IMR-90 (cell line): ENCODE measurements at regions not wholly inside any gene's neighbourhood (a gene's known extent, or its start where the extent isn't known, plus 50 kb on each side); places are given as distances from the start of the nearest gene placed in this dataset.

Source experiments
- ATAC-seq: fragments of 200-7000 bp; cut with Tn5 transposase; 2 replicates; pipeline ENCODE4 v1.9.1; 2020; ENCODE audit warnings: low read depth, mild to moderate bottlenecking, moderate library complexity
- BruUV-seq: library from RNA; stranded (reverse); fragments of 400-500 nt; replicated peaks from 2 replicates; lab custom pipeline; 2021; lab: Mats Ljungman, UMichigan
- CTCF ChIA-PET: fragments of 300-600 bp; formaldehyde crosslinking; extraction: SDS; loops from one replicate; lab custom pipeline; 2021; ENCODE audit warnings: antibody characterized with exemption; lab: Yijun Ruan, JAX
- POLR2A ChIA-PET: fragments of 300-600 bp; sonication (Branson Sonifier 250); formaldehyde crosslinking; loops from one replicate; lab custom pipeline; 2022; ENCODE audit warnings: antibody characterized with exemption; ENCODE audit not compliant: unreplicated experiment; lab: Charles Lee
- DNase-seq: peaks from one replicate; pipeline ENCODE4 v3.0.0; 2013
- H2AFZ ChIP-seq: replicated peaks from 2 replicates; pipeline ENCODE3; 2013; ENCODE audit warnings: low read length, mild to moderate bottlenecking; ENCODE audit not compliant: poor library complexity
- H2AK5ac ChIP-seq: 2 replicates; pipeline ENCODE4 v1.6.1; 2013; ENCODE audit warnings: low read depth, low read length, inconsistent platforms
- H2AK9ac ChIP-seq: replicated peaks from 2 replicates; pipeline ENCODE3; 2013; ENCODE audit warnings: mild to moderate bottlenecking, low read depth, low read length, moderate library complexity; ENCODE audit not compliant: poor library complexity
- H2BK120ac ChIP-seq: 2 replicates; pipeline ENCODE4 v1.6.1; 2013; ENCODE audit warnings: low read depth, low read length, inconsistent platforms
- H2BK15ac ChIP-seq: 3 replicates; pipeline ENCODE4 v1.6.1; 2013; ENCODE audit warnings: low read depth, low read length, inconsistent platforms
- H2BK20ac ChIP-seq: 2 replicates; pipeline ENCODE4 v1.6.1; 2013; ENCODE audit warnings: low read depth, mild to moderate bottlenecking, inconsistent platforms, low read length, moderate library complexity
- H2BK5ac ChIP-seq: 2 replicates; pipeline ENCODE4 v1.6.1; 2013; ENCODE audit warnings: mild to moderate bottlenecking, low read depth, low read length, inconsistent platforms; ENCODE audit not compliant: poor library complexity, severe bottlenecking
- H3K14ac ChIP-seq: replicated peaks from 2 replicates; pipeline ENCODE4 v1.6.1; 2013; ENCODE audit warnings: low read depth, low read length, inconsistent platforms
- H3K18ac ChIP-seq: 2 replicates; pipeline ENCODE4 v1.6.1; 2013; ENCODE audit warnings: low read depth, low read length, control low read depth
- H3K23ac ChIP-seq: 2 replicates; pipeline ENCODE4 v1.6.1; 2013; ENCODE audit warnings: low read depth, low read length, inconsistent platforms
- H3K27ac ChIP-seq: 2 replicates; pipeline ENCODE4 v1.5.1; 2013; ENCODE audit warnings: mild to moderate bottlenecking, control low read depth, low read length; ENCODE audit not compliant: insufficient read depth
- H3K27me3 ChIP-seq: 2 replicates; pipeline ENCODE4 v1.6.1; 2013; ENCODE audit warnings: low read length; ENCODE audit not compliant: control insufficient read depth, insufficient read depth
- H3K36me3 ChIP-seq: 2 replicates; pipeline ENCODE4 v1.6.1; 2013; ENCODE audit warnings: low read length, mixed read lengths; ENCODE audit not compliant: control insufficient read depth, insufficient read depth
- H3K4ac ChIP-seq: 2 replicates; pipeline ENCODE4 v1.6.1; 2013; ENCODE audit warnings: low read depth, low read length, inconsistent platforms
- H3K4me1 ChIP-seq: 2 replicates; pipeline ENCODE4 v1.6.1; 2013; ENCODE audit warnings: low read length, mixed read lengths; ENCODE audit not compliant: control insufficient read depth, insufficient read depth
- H3K4me2 ChIP-seq: 2 replicates; pipeline ENCODE4 v1.6.1; 2013; ENCODE audit warnings: low read depth, mild to moderate bottlenecking, control low read depth, low read length, moderate library complexity
- H3K4me3 ChIP-seq: 2 replicates; pipeline ENCODE4 v1.5.1; 2013; ENCODE audit warnings: low read depth, mild to moderate bottlenecking, control low read depth, low read length, moderate library complexity; ENCODE audit not compliant: insufficient read depth
- H3K56ac ChIP-seq: 2 replicates; pipeline ENCODE4 v1.6.1; 2013; ENCODE audit warnings: low read length, inconsistent platforms; ENCODE audit not compliant: insufficient read depth; ENCODE audit errors: extremely low read depth
- H3K79me1 ChIP-seq, 2 experiments: 2 replicates each; pipeline ENCODE4 v1.6.1; 2013; ENCODE audit warnings: low read length in 2 of 2, inconsistent platforms in 1 of 2, low read depth in 1 of 2
- H3K9ac ChIP-seq: 2 replicates; pipeline ENCODE4 v1.6.1; 2013; ENCODE audit warnings: low read depth, low read length, control low read depth
- H3K9me1 ChIP-seq: 2 replicates; pipeline ENCODE4 v1.6.1; 2013; ENCODE audit warnings: low read length, inconsistent platforms; ENCODE audit not compliant: insufficient read depth
- H3K9me3 ChIP-seq: 2 replicates; pipeline ENCODE4 v1.6.1; 2013; ENCODE audit warnings: low read length; ENCODE audit not compliant: control insufficient read depth, insufficient read depth
- H4K20me1 ChIP-seq: 2 replicates; pipeline ENCODE4 v1.6.1; 2013; ENCODE audit warnings: low read length, inconsistent platforms; ENCODE audit not compliant: insufficient read depth
- H4K5ac ChIP-seq: 2 replicates; pipeline ENCODE4 v1.6.1; 2013; ENCODE audit warnings: mild to moderate bottlenecking, low read depth, low read length, control low read depth
- H4K8ac ChIP-seq, 2 experiments: 2 replicates each; pipeline ENCODE4 v1.6.1; 2013; ENCODE audit warnings: low read depth in 2 of 2, low read length in 2 of 2, control low read depth in 1 of 2, inconsistent platforms in 1 of 2
- H4K91ac ChIP-seq: 2 replicates; pipeline ENCODE4 v1.6.1; 2013; ENCODE audit warnings: low read depth, low read length, inconsistent platforms; ENCODE audit not compliant: insufficient read depth
- BHLHE40 ChIP-seq: fragments of 150-350 bp; IDR thresholded peaks from 2 replicates; pipeline ENCODE4 v1.6.1; 2016; ENCODE audit warnings: mild to moderate bottlenecking, low read depth, low read length
- CEBPB ChIP-seq: IDR thresholded peaks from 2 replicates; pipeline ENCODE4 v1.6.1; 2012; ENCODE audit warnings: low read depth, low read length, improper control_type of control experiment
- CHD1 ChIP-seq: IDR thresholded peaks from 2 replicates; pipeline ENCODE4 v1.6.1; 2012; ENCODE audit warnings: low read depth, low read length, improper control_type of control experiment
- CTCF ChIP-seq: conservative IDR thresholded peaks from 2 replicates; pipeline ENCODE4 v1.5.1; 2012; ENCODE audit warnings: mild to moderate bottlenecking, low read depth, low read length, improper control_type of control experiment
- ELK1 ChIP-seq: fragments of 150-350 bp; IDR thresholded peaks from 2 replicates; pipeline ENCODE4 v1.6.1; 2016; ENCODE audit warnings: low read depth, mild to moderate bottlenecking, low read length, moderate library complexity, borderline replicate concordance
- FOS ChIP-seq: fragments of 150-350 bp; IDR thresholded peaks from 2 replicates; pipeline ENCODE4 v1.6.1; 2016; ENCODE audit warnings: low read depth, low read length
- MAFK ChIP-seq: IDR thresholded peaks from 2 replicates; pipeline ENCODE4 v1.6.1; 2012; ENCODE audit warnings: low read depth, low read length, improper control_type of control experiment
- MAZ ChIP-seq: IDR thresholded peaks from 2 replicates; pipeline ENCODE4 v1.6.1; 2012; ENCODE audit warnings: low read depth, mild to moderate bottlenecking, low read length, improper control_type of control experiment, moderate library complexity, borderline replicate concordance
- MXI1 ChIP-seq: IDR thresholded peaks from 2 replicates; pipeline ENCODE4 v1.6.1; 2012; ENCODE audit warnings: low read depth, mild to moderate bottlenecking, low read length, moderate library complexity, borderline replicate concordance
- NFE2L2 ChIP-seq: fragments of 150-350 bp; IDR thresholded peaks from 2 replicates; pipeline ENCODE4 v1.6.1; 2016; ENCODE audit warnings: low read depth, mild to moderate bottlenecking, low read length
- POLR2A ChIP-seq: IDR thresholded peaks from 2 replicates; pipeline ENCODE4 v1.6.1; 2012; ENCODE audit warnings: mild to moderate bottlenecking, low read depth, low read length
- RAD21 ChIP-seq: IDR thresholded peaks from 2 replicates; pipeline ENCODE4 v1.6.1; 2012; ENCODE audit warnings: low read length, improper control_type of control experiment
- RCOR1 ChIP-seq: IDR thresholded peaks from 2 replicates; pipeline ENCODE4 v1.6.1; 2012; ENCODE audit warnings: mild to moderate bottlenecking, low read length, improper control_type of control experiment; ENCODE audit not compliant: insufficient replicate concordance
- RFX5 ChIP-seq: IDR thresholded peaks from 2 replicates; pipeline ENCODE4 v1.8.0; 2012; ENCODE audit warnings: low read depth, mild to moderate bottlenecking, low read length, moderate library complexity
- SMC3 ChIP-seq: fragments of 150-350 bp; IDR thresholded peaks from 2 replicates; pipeline ENCODE4 v1.6.1; 2016; ENCODE audit warnings: low read depth, mild to moderate bottlenecking, antibody characterized with exemption, low read length, moderate library complexity
- USF2 ChIP-seq: fragments of 150-350 bp; IDR thresholded peaks from 2 replicates; pipeline ENCODE4 v1.6.1; 2017; ENCODE audit warnings: mild to moderate bottlenecking, antibody characterized with exemption, low read length, low read depth
- WGBS, 2 experiments: methylation state at CpG; one replicate each; pipeline versions ENCODE4 v1.1.5 to v1.1.7; 2013; ENCODE audit warnings: missing lambda C conversion rate in 2 of 2; ENCODE audit not compliant: insufficient read length in 1 of 2; ENCODE audit errors: extremely low coverage in 2 of 2; 5-methylcytosine and 5-hydroxymethylcytosine counted together
- dilution Hi-C: fragments of 300-500 bp; cut with HindIII; formaldehyde crosslinking; loops from one replicate; pipeline ENCODE4 v1.14.3; 2018; ENCODE audit warnings: low sequenced_read_pairs; ENCODE audit not compliant: unreplicated experiment
- in situ Hi-C: fragments of 300-500 bp; cut with MboI; formaldehyde crosslinking; loops from 3 replicates; pipeline ENCODE4 v1.14.3; 2019; ENCODE audit warnings: low sequenced_read_pairs, inconsistent platforms, mixed read lengths
- intact Hi-C: fragments of 100-400 bp; cut with micrococcal nuclease; formaldehyde crosslinking; loops from 2 replicates; pipeline ENCODE4 v1.10.0; 2022

- DNase-seq (no peak), ATAC-seq (no peak)
- Histone ChIP-seq H2AFZ (no peak overlapping the region), H3K18ac (no peak overlapping the region), H3K9ac (no peak overlapping the region), H3K56ac (no peak overlapping the region), H2BK15ac (no peak overlapping the region), H3K4ac (no peak overlapping the region), H2BK120ac (no peak overlapping the region), H2AK5ac (no peak overlapping the region), H3K14ac (no peak overlapping the region), H2AK9ac (no peak overlapping the region), H3K79me1 (no peaks in the 10 kb centered on the region), H3K36me3 (no peaks in the 10 kb centered on the region), H4K5ac (no peak overlapping the region), H4K20me1 (no peaks in the 10 kb centered on the region), H4K91ac (no peak overlapping the region), H3K4me1 (no peaks in the 10 kb centered on the region), H3K4me3 (no peak overlapping the region), H3K4me2 (no peak overlapping the region), H2BK5ac (no peak overlapping the region), H3K9me1 (no peaks in the 10 kb centered on the region), H3K27me3 (peaks cover 5% of the 10 kb centered on the region; the same call in 1 of the 2 replicates), H2BK20ac (no peak overlapping the region), H3K23ac (no peak overlapping the region), H3K27ac (no peak overlapping the region), H3K9me3 (no peaks in the 10 kb centered on the region), H4K8ac (no peak overlapping the region)
- dilution Hi-C loops, result no loop called here
- BruUV-seq, result no TSS peak
- ChIA-PET CTCF (no interaction called here), POLR2A (no interaction called here)
- in situ Hi-C loops, result no loop called here
- TF ChIP-seq SMC3 (no peak), POLR2A (no peak), RAD21 (no peak), MXI1 (no peak), NFE2L2 (no peak), CTCF (no peak), MAFK (no peak), BHLHE40 (no peak), RFX5 (no peak), RCOR1 (no peak), USF2 (no peak), FOS (no peak), CHD1 (no peak), MAZ (no peak), CEBPB (no peak), ELK1 (no peak)
- WGBS, 2 experiments, result no CpG with 5 or more reads among the region's 3 CpGs
- intact Hi-C loops, result no loop called here
Observed at GRCh38 chr3:159482241-159482993, 506.2 kb upstream of the IL12A start.
